Activated T-helper 1 cell treated with anti-CD3 and anti-CD28 coated beads, Interleukin-12 subunit alpha, Interleukin-12 subunit beta, Interleukin-2, Interleukin-4 antibody, amounts not matched to agents 30 ng/mL and 10 ng/mL and 1 ng/mL, durations not matched to agents 14 hours and 24 hours and 36 hours (primary cell): ENCODE measurements at regions not wholly inside any gene's neighbourhood (a gene's known extent, or its start where the extent isn't known, plus 50 kb on each side); places are given as distances from the start of the nearest gene placed in this dataset.
"Not testable (repeated sequence)": the region's sequence is repeated elsewhere in the genome, so short reads cannot be mapped to it uniquely, and the experiment has no call there.

ENCODE experiments used
- DNase-seq: peaks from one replicate; pipeline ENCODE4 v3.0.0; 2021; ENCODE audit warnings: low spot score
- H3K27ac Mint-ChIP-seq: one replicate; pipeline ENCODE4 v1.8.0; 2021; ENCODE audit warnings: mild to moderate bottlenecking, mixed read lengths
- H3K27me3 Mint-ChIP-seq: one replicate; pipeline ENCODE4 v1.8.0; 2022; ENCODE audit warnings: mild to moderate bottlenecking, moderate library complexity, mixed read lengths; ENCODE audit not compliant: insufficient read depth
- H3K36me3 Mint-ChIP-seq: one replicate; pipeline ENCODE4 v1.8.0; 2021; ENCODE audit warnings: low read depth, mixed read lengths
- H3K4me1 Mint-ChIP-seq: one replicate; pipeline ENCODE4 v1.8.0; 2021; ENCODE audit warnings: low read depth, mixed read lengths
- H3K4me3 Mint-ChIP-seq: one replicate; pipeline ENCODE4 v1.8.0; 2021; ENCODE audit warnings: mild to moderate bottlenecking, moderate library complexity, mixed read lengths
- H3K9me3 Mint-ChIP-seq: one replicate; pipeline ENCODE4 v1.8.0; 2021; ENCODE audit warnings: mixed read lengths
- intact Hi-C: fragments of 100-400 bp; cut with micrococcal nuclease; formaldehyde crosslinking; loops from one replicate; pipeline ENCODE4 v1.15.1; 2024

DNA sequence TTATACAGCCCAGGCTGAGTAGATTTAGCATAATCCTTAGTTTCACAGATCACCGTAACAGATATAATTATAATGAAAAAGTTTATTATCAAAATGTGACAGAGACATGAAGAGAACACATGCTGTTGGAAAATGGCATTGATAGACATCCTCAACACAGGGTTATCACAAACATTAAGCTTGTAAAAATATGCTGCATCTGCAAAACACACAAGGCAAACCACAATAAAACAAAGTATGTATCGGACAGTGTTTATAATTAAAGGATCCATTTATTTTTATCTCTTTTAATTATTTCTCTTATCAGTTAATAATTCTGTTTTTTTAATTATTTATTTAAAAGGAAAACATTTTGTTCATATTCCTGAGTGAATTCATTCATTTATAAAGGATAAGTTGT lies 829.9 kb upstream of the CDH9 start:
- intact Hi-C loops: no loop called here
- DNase-seq: no peak
- peaks cover 18% of the 10 kb centered on the region for H3K9me3 Mint-ChIP-seq
- H3K4me3 Mint-ChIP-seq: no peak overlapping the region
- no peak overlapping the region for H3K27ac Mint-ChIP-seq
- H3K4me1 Mint-ChIP-seq: no peaks in the 10 kb centered on the region
- no peaks in the 10 kb centered on the region for H3K36me3 Mint-ChIP-seq
- no peaks in the 10 kb centered on the region for H3K27me3 Mint-ChIP-seq

DNA sequence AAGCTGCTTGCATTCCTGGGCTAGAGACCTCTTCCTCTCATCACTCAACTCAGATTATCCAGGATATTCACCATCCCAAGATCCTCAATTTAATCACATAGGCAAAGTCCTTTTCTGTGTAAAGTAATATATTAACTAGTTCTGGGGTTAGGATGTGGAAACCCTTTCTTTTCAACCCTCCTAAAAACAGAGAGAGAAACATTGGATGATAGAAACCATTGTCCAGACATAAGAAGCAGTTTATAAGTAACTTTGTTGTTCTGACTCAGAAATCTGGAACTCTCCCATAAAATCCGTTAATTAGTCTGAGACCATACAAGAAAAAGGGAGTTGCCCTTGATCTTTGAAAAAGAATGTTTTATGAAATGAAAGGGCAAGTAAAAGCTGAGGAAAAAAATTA lies 817.1 kb upstream of the CDH9 start:
- no peaks in the 10 kb centered on the region for H3K27me3 Mint-ChIP-seq
- no peaks in the 10 kb centered on the region for H3K4me1 Mint-ChIP-seq
- no peak overlapping the region for H3K4me3 Mint-ChIP-seq
- H3K36me3 Mint-ChIP-seq: no peaks in the 10 kb centered on the region
- intact Hi-C loops: no loop called here
- H3K9me3 Mint-ChIP-seq: peaks cover 30% of the 10 kb centered on the region
- DNase-seq: no peak
- no peak overlapping the region for H3K27ac Mint-ChIP-seq

DNA sequence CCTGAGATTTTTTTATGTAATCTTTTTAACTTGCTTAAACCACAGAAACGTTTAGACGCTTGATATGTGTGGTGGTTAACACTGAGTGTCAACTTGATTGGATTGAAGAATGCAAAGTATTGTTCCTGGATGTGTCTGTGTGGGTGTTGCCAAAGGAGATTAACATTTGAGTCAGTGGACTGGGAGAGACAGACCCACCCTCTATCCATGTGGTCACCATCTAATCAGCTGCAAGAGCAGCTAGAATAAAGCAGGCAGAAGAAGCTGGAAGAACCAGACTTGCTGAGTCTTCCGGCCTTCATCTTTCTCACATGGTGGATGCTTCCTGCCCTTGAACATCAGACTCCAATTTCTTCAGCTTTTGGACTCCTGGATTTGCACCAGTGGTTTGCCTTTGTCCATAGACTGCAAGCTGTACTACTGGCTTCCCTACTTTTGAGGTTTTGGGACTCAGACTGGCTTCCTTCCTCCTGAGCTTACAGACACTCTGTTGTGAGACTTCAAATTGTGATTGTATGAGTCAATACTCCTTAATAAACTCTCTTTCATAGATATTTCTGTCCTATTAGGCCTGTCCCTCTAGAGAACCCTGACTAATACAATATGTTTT lies 816.0 kb upstream of the CDH9 start:
- Mint-ChIP-seq H3K4me1 (no peaks in the 10 kb centered on the region), H3K4me3 (no peak overlapping the region), H3K36me3 (no peaks in the 10 kb centered on the region), H3K9me3 (peaks cover 30% of the 10 kb centered on the region), H3K27ac (no peak overlapping the region), H3K27me3 (no peaks in the 10 kb centered on the region)
- no peak for DNase-seq
- intact Hi-C loops: no loop called here

DNA sequence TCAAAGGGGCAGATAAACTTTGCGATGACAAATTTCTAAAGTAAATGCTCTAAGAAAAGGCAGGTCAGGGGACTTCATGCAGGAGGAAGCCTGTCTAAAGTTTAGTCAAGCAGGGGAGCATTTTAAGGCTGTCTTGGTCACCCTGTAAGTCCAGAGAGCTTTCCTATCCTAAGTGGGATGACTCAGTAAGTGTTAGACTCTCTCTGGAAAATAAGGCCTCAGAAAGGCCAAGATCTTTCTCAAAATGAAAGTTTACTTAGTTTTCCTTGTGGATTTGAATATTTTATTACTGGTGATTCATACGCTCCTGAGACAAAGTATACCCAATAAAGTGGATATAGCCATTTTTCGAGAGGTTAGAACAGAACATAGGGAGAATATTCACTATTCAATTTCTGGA lies 806.9 kb upstream of the CDH9 start:
- DNase-seq: no peak
- Mint-ChIP-seq H3K9me3 (peaks cover 23% of the 10 kb centered on the region), H3K27me3 (no peaks in the 10 kb centered on the region), H3K4me3 (no peak overlapping the region), H3K36me3 (no peaks in the 10 kb centered on the region), H3K27ac (no peak overlapping the region), H3K4me1 (no peaks in the 10 kb centered on the region)
- intact Hi-C loops: no loop called here

DNA sequence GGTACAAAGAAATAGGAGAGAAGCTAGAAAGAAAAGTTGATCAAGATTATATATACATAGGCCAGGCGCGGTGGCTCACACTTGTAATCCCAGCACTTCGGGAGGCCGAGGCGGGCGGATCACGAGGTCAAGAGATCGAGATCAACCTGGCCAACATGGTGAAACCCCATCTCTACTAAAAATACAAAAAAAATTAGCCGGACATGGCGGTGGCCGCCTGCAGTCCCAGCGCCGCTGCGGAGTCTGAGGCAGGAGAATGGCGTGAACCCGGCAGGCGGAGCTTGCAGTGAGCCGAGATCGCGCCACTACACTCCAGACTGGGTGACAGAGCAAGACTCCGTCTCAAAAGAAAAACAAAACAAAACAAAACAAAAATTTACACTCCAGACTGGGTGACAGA lies 798.3 kb upstream of the CDH9 start:
- DNase-seq, H3K27me3 Mint-ChIP-seq, intact Hi-C loops, H3K4me3 Mint-ChIP-seq, H3K36me3 Mint-ChIP-seq, H3K27ac Mint-ChIP-seq, H3K4me1 Mint-ChIP-seq: not testable (repeated sequence)
- peaks cover 26% of the 10 kb centered on the region for H3K9me3 Mint-ChIP-seq

DNA sequence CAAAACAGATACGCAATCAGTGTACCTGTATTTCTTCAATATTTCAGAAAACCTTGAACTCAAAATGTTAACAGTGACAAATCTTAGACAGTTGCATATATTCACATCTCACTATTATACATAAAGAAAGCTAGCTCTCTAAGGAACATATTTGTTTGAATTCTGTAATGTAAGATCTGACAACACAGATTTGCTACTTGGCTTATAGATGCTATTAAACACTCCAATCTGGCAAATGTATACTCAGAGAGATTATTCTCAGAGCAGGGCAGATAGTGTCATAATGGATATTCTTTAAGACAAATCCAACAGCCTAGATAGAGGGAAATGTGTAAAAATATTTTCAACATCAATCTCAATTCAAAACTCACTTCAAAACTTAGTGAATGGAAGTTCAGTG lies 794.5 kb upstream of the CDH9 start:
- Mint-ChIP-seq H3K36me3 (no peaks in the 10 kb centered on the region), H3K4me1 (no peaks in the 10 kb centered on the region), H3K27me3 (no peaks in the 10 kb centered on the region), H3K4me3 (no peak overlapping the region), H3K9me3 (peaks cover 26% of the 10 kb centered on the region), H3K27ac (no peak overlapping the region)
- intact Hi-C loops: no loop called here
- DNase-seq: no peak

DNA sequence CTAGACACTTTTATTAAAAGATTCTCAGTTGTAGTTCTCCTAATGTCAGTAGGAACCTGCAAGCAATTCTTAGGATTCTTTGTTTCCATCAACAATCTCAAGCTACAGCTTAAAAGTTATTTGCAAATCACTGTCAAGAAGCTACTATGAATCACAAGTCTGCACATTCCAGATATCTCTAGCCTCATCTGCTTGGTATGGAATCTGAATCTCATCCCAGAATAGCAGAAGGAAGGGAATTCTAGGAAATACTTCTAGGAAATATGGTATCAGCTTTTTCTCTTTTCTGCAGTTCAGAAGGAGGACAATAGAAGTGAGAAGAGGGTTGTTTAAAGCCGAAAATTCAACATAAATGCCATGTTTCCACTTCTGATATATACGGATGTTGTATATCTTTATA lies 792.2 kb upstream of the CDH9 start:
- DNase-seq: no peak
- Mint-ChIP-seq H3K27me3 (no peaks in the 10 kb centered on the region), H3K9me3 (peaks cover 16% of the 10 kb centered on the region), H3K27ac (no peak overlapping the region), H3K4me3 (no peak overlapping the region), H3K36me3 (no peaks in the 10 kb centered on the region), H3K4me1 (no peaks in the 10 kb centered on the region)
- intact Hi-C loops: no loop called here

DNA sequence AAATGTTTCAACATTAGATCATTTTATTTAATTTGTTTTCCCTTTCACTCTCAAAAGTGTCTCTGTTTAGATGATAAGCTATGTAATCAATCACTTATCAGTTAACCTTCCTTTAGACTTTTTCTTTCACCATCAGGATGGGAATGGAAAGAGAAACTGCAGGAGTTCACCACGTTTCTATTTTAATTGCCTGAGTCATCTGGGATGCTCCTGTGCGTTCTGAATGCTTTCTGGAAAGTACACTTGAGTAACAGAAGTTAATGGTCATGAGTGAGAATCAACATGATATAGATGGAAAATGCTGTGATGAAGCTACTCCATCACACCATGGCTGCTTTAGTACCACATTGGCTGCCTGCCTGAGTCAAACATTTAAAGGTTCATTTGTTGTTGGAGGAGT lies 783.3 kb upstream of the CDH9 start:
- intact Hi-C loops: no loop called here
- H3K4me1 Mint-ChIP-seq: no peaks in the 10 kb centered on the region
- H3K36me3 Mint-ChIP-seq: no peaks in the 10 kb centered on the region
- H3K9me3 Mint-ChIP-seq: peaks cover 18% of the 10 kb centered on the region
- H3K27ac Mint-ChIP-seq: no peak overlapping the region
- no peak for DNase-seq
- H3K4me3 Mint-ChIP-seq: no peak overlapping the region
- no peaks in the 10 kb centered on the region for H3K27me3 Mint-ChIP-seq

DNA sequence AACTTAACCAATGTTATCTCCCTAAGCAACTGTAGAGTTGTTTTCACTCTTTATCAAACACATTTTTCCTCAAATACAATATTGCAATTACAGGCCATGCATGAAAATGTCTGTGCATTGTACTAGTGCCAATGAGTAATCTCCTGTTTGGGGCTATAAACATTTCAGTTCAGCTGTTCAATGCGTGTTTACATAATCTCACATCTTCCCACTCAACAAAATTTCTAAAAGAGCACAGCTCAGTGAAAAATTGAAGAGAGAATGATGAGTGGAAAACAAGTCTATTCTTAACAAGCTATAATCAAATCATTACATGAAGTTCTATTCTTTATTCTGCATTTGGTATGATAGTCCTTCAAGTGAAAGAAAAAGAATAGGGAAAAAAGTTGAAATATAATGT lies 780.5 kb upstream of the CDH9 start:
- no peak for DNase-seq
- no peaks in the 10 kb centered on the region for H3K4me1 Mint-ChIP-seq
- H3K9me3 Mint-ChIP-seq: peaks cover 26% of the 10 kb centered on the region
- H3K4me3 Mint-ChIP-seq: no peak overlapping the region
- no peaks in the 10 kb centered on the region for H3K27me3 Mint-ChIP-seq
- intact Hi-C loops: no loop called here
- H3K27ac Mint-ChIP-seq: no peak overlapping the region
- no peaks in the 10 kb centered on the region for H3K36me3 Mint-ChIP-seq

DNA sequence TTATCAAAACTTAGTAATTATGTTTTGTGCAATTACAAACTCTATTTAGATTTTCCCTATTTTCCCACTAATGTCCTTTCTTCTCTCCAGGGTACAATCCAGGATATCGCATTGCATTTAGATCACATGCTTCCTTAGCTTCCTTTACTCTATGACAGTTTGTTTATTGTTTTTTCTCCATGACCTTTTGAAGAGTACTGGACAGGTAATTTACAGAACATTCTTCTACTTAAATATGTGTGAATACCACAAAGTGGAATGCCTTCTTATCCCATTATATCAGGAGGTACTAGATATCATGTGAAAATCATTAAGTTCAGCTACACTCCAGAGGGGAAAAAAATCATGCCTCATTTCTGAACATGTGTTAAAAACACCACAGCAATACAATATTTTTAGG lies 776.6 kb upstream of the CDH9 start:
- H3K27me3 Mint-ChIP-seq: no peaks in the 10 kb centered on the region
- no peaks in the 10 kb centered on the region for H3K4me1 Mint-ChIP-seq
- H3K4me3 Mint-ChIP-seq: no peak overlapping the region
- intact Hi-C loops: no loop called here
- H3K27ac Mint-ChIP-seq: no peak overlapping the region
- no peaks in the 10 kb centered on the region for H3K36me3 Mint-ChIP-seq
- no peak for DNase-seq
- peaks cover 31% of the 10 kb centered on the region for H3K9me3 Mint-ChIP-seq

DNA sequence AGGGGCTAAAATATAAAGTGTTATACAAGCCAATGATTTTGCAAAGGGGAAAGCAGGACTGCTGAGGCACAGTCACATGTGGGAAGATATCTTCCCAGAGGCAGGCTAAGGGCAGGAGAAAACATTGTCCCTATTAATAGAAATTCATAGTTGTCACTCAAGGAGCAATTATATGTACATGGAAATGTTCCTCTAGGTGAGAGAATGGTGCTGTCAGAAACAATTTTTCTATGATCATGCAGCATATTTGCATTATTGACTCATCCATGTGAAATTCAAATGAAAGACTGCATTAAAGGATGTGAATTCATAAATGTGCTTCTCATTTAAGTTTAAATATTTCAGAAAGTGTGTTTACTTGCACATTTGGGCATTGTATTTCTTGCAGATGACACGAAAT lies 775.9 kb upstream of the CDH9 start:
- no peak for DNase-seq
- no peaks in the 10 kb centered on the region for H3K4me1 Mint-ChIP-seq
- H3K36me3 Mint-ChIP-seq: no peaks in the 10 kb centered on the region
- no peak overlapping the region for H3K27ac Mint-ChIP-seq
- no peak overlapping the region for H3K4me3 Mint-ChIP-seq
- peaks cover 34% of the 10 kb centered on the region for H3K9me3 Mint-ChIP-seq
- H3K27me3 Mint-ChIP-seq: no peaks in the 10 kb centered on the region
- intact Hi-C loops: no loop called here

DNA sequence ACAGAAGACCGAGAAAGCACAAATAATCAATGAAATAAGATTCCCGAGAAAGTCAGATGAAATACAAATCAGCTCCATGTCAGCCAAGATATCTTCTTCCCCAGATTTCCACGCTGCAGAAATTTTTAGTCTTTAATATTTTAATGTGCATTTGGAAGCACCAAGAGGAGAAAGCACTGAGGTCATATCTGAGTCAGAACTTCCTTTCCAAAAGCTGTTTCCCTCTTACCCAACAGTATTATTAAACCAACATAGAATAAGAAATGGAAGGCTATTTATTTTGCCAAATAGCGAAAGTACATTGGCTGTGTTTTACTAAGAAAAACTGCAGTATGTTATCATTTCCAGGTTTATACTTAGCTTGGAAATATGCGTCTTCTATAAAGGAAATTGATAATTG lies 772.1 kb upstream of the CDH9 start:
- Mint-ChIP-seq H3K4me1 (no peaks in the 10 kb centered on the region), H3K27ac (no peak overlapping the region), H3K27me3 (no peaks in the 10 kb centered on the region), H3K4me3 (no peak overlapping the region), H3K36me3 (no peaks in the 10 kb centered on the region), H3K9me3 (peaks cover 24% of the 10 kb centered on the region)
- intact Hi-C loops: no loop called here
- no peak for DNase-seq

DNA sequence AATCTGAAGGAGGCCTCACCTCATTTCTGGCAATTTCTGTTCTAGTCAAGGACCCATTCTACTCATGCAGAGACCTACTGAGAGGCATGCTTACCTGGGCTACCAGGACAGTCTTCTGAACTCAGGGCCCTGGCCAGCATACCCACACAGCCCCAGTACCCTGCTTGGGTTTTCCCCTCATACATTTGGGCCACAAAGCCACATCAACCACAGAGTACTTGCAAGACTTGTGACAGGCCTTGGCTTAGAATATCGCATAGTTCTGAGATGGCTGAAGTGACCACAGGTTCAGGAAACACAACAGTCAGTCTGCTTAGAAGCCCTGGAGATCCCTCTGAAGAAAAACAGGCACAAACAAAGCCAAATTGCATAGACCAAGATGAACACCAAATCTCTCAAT lies 758.8 kb upstream of the CDH9 start:
- Mint-ChIP-seq H3K4me3 (no peak overlapping the region), H3K36me3 (no peaks in the 10 kb centered on the region), H3K9me3 (peaks cover 11% of the 10 kb centered on the region), H3K27ac (no peak overlapping the region), H3K27me3 (no peaks in the 10 kb centered on the region), H3K4me1 (no peaks in the 10 kb centered on the region)
- intact Hi-C loops: no loop called here
- no peak for DNase-seq

DNA sequence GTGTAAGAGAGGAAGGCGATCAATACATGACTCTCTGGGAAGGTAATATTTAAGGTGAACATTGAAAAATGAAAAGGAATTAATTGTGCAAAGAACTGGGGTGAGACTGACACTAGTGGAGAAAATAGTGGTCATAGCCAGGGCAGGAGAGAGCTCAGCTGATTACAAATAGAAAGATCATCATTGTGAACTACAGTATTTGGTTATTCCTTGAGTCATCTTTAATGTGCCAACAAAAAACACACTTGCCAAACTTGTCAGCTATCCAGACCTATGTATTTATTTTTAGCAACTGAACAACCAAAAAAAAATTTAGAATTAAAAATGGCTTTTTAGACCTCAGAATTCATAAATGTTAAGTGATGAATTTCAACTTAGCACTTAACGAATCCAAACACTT lies 749.8 kb upstream of the CDH9 start:
- no peak overlapping the region for H3K27ac Mint-ChIP-seq
- no peaks in the 10 kb centered on the region for H3K27me3 Mint-ChIP-seq
- intact Hi-C loops: no loop called here
- no peaks in the 10 kb centered on the region for H3K4me1 Mint-ChIP-seq
- no peak overlapping the region for H3K4me3 Mint-ChIP-seq
- no peak for DNase-seq
- H3K36me3 Mint-ChIP-seq: no peaks in the 10 kb centered on the region
- peaks cover 21% of the 10 kb centered on the region for H3K9me3 Mint-ChIP-seq
